WTC11 (cell line): ENCODE measurements at regions not wholly inside any gene's neighbourhood (a gene's known extent, or its start where the extent isn't known, plus 50 kb on each side); places are given as distances from the start of the nearest gene placed in this dataset.

Experiments
- CTCF ChIP-seq: fragments of 200-600 bp; IDR thresholded peaks from 2 replicates; pipeline ENCODE4 v1.8.0; 2022; ENCODE audit warnings: antibody characterized with exemption
- E2F5 ChIP-seq: sonication (generic); formaldehyde crosslinking; IDR thresholded peaks from 2 replicates; pipeline ENCODE4 v1.8.1; 2022; ENCODE audit warnings: mild to moderate bottlenecking, moderate library complexity, missing genetic modification reagents
- ESRRA ChIP-seq: sonication (generic); formaldehyde crosslinking; IDR thresholded peaks from 2 replicates; pipeline ENCODE4 v1.8.1; 2022; ENCODE audit warnings: mild to moderate bottlenecking, missing genetic modification reagents, borderline replicate concordance
- GABPB1 ChIP-seq: sonication (generic); formaldehyde crosslinking; IDR thresholded peaks from 2 replicates; pipeline ENCODE4 v1.8.1; 2023; ENCODE audit warnings: mild to moderate bottlenecking, missing genetic modification reagents
- KAT7 ChIP-seq: sonication (generic); formaldehyde crosslinking; IDR thresholded peaks from 2 replicates; pipeline ENCODE4 v1.8.1; 2023; ENCODE audit warnings: missing genetic modification reagents, mild to moderate bottlenecking, borderline replicate concordance
- NR1H2 ChIP-seq: sonication (generic); formaldehyde crosslinking; IDR thresholded peaks from 2 replicates; pipeline ENCODE4 v1.9.0; 2021; ENCODE audit warnings: mild to moderate bottlenecking, moderate library complexity, missing genetic modification reagents

- TF ChIP-seq ESRRA (no peak), CTCF (no peak), E2F5 (CRISPR knock-in tag) (no peak), NR1H2 (no peak), GABPB1 (no peak), KAT7 (no peak)
Observed at GRCh38 chr7:123400196-123400595, 134.2 kb downstream of the IQUB start.
